Stimulated activated effector memory CD8-positive, alpha-beta T cell treated with anti-CD3 and anti-CD28 coated beads, Interleukin-12 subunit alpha, Interleukin-12 subunit beta, amount 100 ng/mL, for 72 hours (primary cell): ENCODE measurements at regions not wholly inside any gene's neighbourhood (a gene's known extent, or its start where the extent isn't known, plus 50 kb on each side); places are given as distances from the start of the nearest gene placed in this dataset.

Experiments used
- ATAC-seq: fragments of 150-1000 bp; cut with Tn5 transposase; 2 replicates; pipeline ENCODE4 v1.10.0; 2021
- DNase-seq, 2 donors: peaks; one replicate each; pipeline ENCODE4 v3.0.0; 2021 to 2022; ENCODE audit warnings: low spot score in 2 of 2
- H3K27ac Mint-ChIP-seq: one replicate; pipeline ENCODE4 v1.8.0; 2022; ENCODE audit warnings: mild to moderate bottlenecking, mixed read lengths
- H3K36me3 Mint-ChIP-seq: one replicate; pipeline ENCODE4 v1.8.0; 2022; ENCODE audit warnings: mild to moderate bottlenecking, mixed read lengths
- H3K4me1 Mint-ChIP-seq: one replicate; pipeline ENCODE4 v1.8.0; 2022; ENCODE audit warnings: mixed read lengths
- H3K4me3 Mint-ChIP-seq: one replicate; pipeline ENCODE4 v1.8.0; 2022; ENCODE audit warnings: mild to moderate bottlenecking, mixed read lengths
- H3K9me3 Mint-ChIP-seq: one replicate; pipeline ENCODE4 v1.8.0; 2022; ENCODE audit warnings: mixed read lengths

DNA sequence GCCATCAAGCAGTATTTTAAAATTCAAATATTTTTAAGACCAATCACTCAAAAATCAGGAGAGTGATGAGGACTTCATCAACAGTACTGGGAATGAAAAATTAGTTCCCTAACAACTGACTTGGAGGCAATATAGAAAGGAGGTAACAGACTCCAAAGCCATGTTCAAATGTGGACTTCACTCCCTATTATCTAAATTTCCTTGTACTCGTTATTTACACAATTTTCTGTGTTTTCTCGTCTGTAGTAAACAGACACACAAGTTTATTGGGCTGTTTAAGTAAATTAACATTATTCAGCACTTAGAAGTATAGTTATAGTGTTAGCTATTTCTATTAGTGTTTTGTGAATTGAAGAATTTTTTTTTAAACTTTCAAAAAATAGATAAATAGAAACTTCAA, 159.5 kb upstream of the FTMT start:
- ATAC-seq = no peak
- Mint-ChIP-seq H3K9me3 (peaks cover 13% of the 10 kb centered on the region), H3K4me1 (no peaks in the 10 kb centered on the region), H3K27ac (no peak overlapping the region), H3K36me3 (no peaks in the 10 kb centered on the region), H3K4me3 (no peak overlapping the region)
- no peak for DNase-seq

DNA sequence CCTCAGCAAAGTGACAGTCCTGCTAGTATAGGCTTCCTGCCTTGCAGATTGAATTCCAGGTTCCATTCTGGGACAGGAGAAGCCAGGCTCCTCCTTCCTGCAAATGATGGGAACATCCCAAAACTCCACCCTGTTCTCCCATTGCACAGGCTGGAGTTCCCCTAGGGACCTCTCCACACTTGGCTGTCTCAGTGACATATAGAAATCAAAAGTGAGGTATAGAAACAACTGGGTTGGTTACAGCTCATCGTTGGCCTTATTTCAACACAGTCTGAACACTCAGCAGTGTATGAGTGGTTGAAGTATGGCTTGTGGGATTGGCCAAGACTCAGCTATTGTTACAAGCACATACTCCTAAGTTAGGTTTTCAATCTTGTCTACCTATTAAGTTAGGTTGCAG, 157.8 kb upstream of the FTMT start:
- Mint-ChIP-seq H3K4me3 (no peak overlapping the region), H3K9me3 (peaks cover 6% of the 10 kb centered on the region), H3K36me3 (no peaks in the 10 kb centered on the region), H3K27ac (no peak overlapping the region), H3K4me1 (no peaks in the 10 kb centered on the region)
- ATAC-seq = no peak
- no peak for DNase-seq

DNA sequence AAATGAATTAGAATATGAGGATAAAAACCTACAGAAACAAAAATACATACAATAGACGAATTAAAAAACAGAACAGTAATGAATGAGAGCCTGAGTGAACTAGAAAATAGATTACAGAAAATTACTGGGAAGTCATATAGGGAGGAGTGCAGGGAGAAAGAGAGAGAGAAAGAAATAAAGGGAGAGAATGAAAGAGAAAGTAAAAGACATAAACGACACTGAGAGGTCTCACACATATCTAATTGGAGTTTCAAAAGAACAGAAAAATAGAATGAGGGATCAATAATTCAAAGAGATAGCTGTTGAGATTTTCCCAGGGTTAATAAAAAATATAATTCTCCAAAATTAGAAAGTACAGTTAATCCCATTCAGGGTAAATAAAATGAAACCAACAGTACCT, 156.4 kb upstream of the FTMT start:
- no peak overlapping the region for H3K27ac Mint-ChIP-seq
- H3K36me3 Mint-ChIP-seq = no peaks in the 10 kb centered on the region
- ATAC-seq (no peak), DNase-seq (no peak)
- no peaks in the 10 kb centered on the region for H3K4me1 Mint-ChIP-seq
- H3K4me3 Mint-ChIP-seq = no peak overlapping the region
- H3K9me3 Mint-ChIP-seq = peaks cover 4% of the 10 kb centered on the region

DNA sequence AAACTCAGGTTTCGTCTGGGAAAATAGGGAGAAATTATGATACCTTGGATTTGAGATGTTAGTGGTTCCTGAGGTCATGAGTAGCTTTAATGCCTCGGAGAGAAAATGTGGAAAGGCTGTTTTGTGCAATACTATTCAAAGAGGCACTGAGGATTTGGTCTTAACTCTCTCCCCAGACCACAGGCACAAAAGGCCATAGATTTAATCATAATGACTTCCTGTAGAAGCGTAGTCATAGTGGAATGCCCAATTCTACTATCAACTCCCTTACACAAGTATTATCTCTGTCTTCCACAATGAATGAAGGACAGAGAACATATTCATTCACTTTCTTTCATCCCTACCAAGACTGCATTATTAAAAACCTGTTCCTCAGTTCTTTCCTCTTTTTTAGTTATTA, 153.0 kb upstream of the FTMT start:
- H3K27ac Mint-ChIP-seq = no peak overlapping the region
- no peak overlapping the region for H3K4me3 Mint-ChIP-seq
- H3K36me3 Mint-ChIP-seq = no peaks in the 10 kb centered on the region
- H3K9me3 Mint-ChIP-seq = peaks cover 4% of the 10 kb centered on the region
- ATAC-seq (no peak), DNase-seq (no peak)
- no peaks in the 10 kb centered on the region for H3K4me1 Mint-ChIP-seq

DNA sequence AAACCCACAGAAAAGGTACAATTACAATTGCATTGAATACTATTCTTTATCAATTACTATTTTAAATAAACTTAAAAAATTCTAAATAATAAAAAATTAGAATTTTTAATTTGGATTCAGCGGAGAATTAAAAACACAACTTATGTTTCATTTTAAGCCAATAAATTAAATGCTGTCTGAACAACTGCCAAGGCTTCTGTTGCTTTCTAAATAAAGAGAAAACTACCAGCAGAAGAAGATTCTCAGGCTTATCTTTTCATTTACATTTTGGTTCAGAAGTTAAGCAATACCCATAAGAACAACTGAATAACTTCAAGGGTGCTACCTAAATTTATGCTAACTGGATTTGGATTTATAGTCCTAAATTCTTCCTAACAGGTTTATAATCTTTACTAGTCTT, 150.0 kb upstream of the FTMT start:
- no peaks in the 10 kb centered on the region for H3K36me3 Mint-ChIP-seq

DNA sequence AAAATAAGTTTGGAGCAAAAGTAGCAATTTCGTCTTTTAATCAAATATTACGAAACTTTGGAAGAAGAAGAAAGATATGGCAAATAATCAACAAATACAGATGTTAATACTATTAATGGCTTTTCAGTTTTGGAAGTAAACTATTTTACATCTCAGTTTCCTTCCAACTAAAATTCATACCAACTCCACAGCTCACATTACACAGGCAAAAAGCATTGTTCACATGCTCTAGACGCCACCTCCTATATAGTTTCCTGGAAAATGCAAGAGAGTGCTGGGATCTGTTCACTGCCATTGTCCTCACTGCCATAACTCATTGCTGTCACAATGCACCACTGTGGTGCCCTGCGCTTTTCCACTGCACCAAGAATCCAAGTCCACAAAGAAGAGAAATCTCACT, 149.0 kb upstream of the FTMT start:
- ATAC-seq = no peak
- H3K4me1 Mint-ChIP-seq = no peaks in the 10 kb centered on the region
- no peak overlapping the region for H3K4me3 Mint-ChIP-seq
- H3K9me3 Mint-ChIP-seq = peaks cover 10% of the 10 kb centered on the region
- H3K27ac Mint-ChIP-seq = no peak overlapping the region
- DNase-seq = no peak
- no peaks in the 10 kb centered on the region for H3K36me3 Mint-ChIP-seq

More for the DNA sequence above, 150.0 kb upstream of the FTMT start:
- Mint-ChIP-seq H3K4me1 (no peaks in the 10 kb centered on the region), H3K4me3 (no peak overlapping the region), H3K27ac (no peak overlapping the region), H3K9me3 (peaks cover 10% of the 10 kb centered on the region)
- ATAC-seq (no peak), DNase-seq (no peak)

DNA sequence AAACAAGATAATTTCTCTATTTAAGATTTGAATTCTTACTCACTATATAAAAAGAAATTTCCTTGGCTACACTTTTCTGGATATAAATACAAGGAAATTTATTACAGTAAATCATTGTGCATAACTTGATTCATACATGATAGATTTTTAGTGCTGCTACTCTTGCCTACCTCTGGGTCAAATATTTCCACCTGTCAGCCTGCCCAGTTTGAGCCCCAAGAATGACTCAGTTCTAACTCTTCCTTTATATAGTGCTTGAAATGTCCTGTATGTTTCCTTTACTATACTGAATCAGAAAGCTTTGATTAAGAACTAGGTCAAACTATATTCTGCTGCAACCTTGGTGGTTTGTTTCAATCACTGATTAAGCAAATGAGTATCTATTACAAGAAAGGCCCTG, 147.4 kb upstream of the FTMT start:
- H3K4me3 Mint-ChIP-seq = no peak overlapping the region
- ATAC-seq (no peak), DNase-seq (no peak)
- peaks cover 10% of the 10 kb centered on the region for H3K9me3 Mint-ChIP-seq
- no peak overlapping the region for H3K27ac Mint-ChIP-seq
- no peaks in the 10 kb centered on the region for H3K36me3 Mint-ChIP-seq
- no peaks in the 10 kb centered on the region for H3K4me1 Mint-ChIP-seq

DNA sequence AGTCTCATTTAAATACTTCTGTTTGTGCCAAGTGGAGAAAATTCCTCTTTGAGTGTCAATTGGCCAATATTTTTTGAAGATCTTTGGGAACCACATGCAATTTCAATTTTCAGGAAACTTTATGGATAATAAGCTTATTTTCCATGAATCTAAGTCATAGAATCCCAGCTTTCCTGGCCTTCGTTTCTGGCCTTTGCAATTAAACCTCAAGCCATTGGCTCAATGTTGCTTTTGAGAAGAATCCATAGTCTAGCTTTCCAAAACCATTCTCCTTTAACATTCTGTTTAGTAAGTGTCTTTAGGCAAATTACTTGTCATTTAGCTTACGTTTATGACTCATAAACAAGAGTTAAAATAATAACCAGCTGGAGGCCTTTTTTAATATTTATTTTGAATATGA, 145.0 kb upstream of the FTMT start:
- Mint-ChIP-seq H3K4me3 (no peak overlapping the region), H3K4me1 (no peaks in the 10 kb centered on the region)

DNA sequence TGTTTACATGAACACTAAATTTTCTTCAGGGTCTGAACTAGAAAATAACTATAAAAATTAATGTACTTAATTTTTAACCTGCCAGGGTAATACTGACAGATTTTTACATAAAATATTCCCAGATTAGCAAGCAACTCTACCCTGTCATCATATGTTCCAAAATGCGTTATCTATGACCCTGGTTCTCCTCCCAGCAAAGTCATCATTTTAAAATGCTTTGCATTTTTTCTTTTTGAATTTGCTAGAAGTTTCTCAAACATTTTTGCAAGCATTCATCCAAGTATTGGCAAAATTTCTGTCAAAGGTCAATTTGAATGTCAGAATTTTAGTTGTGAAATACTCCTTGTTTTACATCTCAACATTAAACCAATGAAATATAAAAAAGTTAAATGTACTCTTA, 144.5 kb upstream of the FTMT start:
- Mint-ChIP-seq H3K4me1 (no peaks in the 10 kb centered on the region), H3K36me3 (no peaks in the 10 kb centered on the region), H3K27ac (no peak overlapping the region), H3K4me3 (no peak overlapping the region), H3K9me3 (peaks cover 23% of the 10 kb centered on the region)
- no peak for DNase-seq
- ATAC-seq = no peak

More for the DNA sequence above, 145.0 kb upstream of the FTMT start:
- Mint-ChIP-seq H3K27ac (no peak overlapping the region), H3K9me3 (peaks cover 20% of the 10 kb centered on the region), H3K36me3 (no peaks in the 10 kb centered on the region)
- ATAC-seq (no peak), DNase-seq (no peak)

DNA sequence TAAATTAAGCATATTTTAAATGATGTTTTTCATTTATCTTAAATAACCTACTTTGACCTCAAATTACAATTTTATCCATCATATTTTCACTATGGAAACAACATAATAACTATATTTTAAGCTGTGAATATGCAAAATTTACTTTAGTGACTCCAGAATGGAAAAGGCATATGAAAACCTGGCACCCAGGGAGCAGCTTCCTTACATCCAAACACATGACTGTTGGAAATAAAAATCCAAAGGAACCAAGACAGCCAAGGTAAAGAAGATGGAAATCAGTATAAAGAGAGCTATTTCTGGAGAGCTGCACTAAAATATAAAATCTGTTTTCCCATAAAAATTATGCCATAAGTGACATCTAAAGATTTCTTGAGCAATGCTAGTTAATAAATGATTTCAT, 140.3 kb upstream of the FTMT start:
- Mint-ChIP-seq H3K4me3 (no peak overlapping the region), H3K36me3 (no peaks in the 10 kb centered on the region), H3K4me1 (no peaks in the 10 kb centered on the region), H3K27ac (no peak overlapping the region), H3K9me3 (peaks cover 14% of the 10 kb centered on the region)
- no peak for DNase-seq
- ATAC-seq = no peak

DNA sequence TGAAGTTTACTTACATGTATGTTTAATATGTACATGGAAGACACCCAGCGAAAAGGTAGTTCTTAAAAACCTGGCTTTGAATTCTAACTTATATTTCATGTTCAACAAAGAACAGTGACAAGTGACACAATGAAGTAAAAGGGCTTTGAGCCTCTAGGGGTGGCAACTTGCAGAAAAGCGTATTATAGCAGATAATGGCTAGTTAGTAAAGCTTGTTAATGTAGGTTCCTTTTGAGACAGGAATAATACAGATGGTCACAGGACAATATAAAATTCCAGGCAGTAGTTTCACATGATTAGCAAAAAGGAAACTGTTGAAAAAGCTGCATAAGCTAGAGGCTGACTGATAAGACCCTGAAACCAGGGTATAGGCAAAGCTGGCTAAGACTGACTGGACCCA, 132.4 kb upstream of the FTMT start:
- no peak for ATAC-seq
- Mint-ChIP-seq H3K36me3 (no peaks in the 10 kb centered on the region), H3K4me1 (no peaks in the 10 kb centered on the region), H3K4me3 (no peak overlapping the region), H3K9me3 (peaks cover 6% of the 10 kb centered on the region), H3K27ac (no peak overlapping the region)
- no peak for DNase-seq

DNA sequence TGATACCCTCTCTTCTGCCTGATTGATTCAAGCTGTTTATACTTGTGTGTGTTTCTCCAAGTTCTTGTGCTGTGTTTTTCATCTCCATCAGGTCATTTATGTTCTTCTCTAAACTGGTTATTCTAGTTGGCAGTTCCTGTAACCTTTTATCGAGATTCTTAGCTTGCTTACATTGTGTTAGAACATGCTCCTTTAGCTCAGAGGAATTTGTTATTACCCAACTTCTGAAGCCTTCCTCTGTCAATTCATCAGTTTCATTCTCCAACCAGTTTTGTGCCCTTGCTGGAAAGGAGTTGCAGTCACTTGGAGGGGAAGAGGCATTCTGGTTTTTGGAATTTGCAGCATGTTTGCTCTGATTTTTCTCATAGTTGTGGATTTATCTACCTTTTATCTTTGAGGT, 126.2 kb upstream of the FTMT start:
- DNase-seq = no peak
- Mint-ChIP-seq H3K9me3 (peaks cover 13% of the 10 kb centered on the region), H3K4me1 (no peaks in the 10 kb centered on the region), H3K36me3 (no peaks in the 10 kb centered on the region), H3K4me3 (no peak overlapping the region), H3K27ac (no peak overlapping the region)
- no peak for ATAC-seq

DNA sequence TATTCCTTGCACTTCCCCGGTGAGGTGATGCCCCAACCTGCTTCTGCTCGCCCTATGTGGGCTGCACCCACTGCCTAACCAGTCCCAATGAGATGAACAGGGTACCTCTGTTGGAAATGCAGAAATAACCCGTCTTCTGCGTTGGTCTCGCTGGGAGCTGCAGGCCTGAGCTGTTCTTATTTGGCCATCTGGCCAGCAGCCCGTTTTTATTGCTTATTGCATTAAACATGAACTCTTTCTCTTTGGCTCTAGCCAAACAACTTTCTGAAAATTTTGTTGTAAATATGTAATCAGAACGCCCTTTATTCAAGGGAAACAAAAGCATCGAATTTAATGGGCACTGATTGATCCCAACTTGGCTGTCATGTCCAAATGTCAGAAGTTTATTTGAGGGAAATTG, 124.7 kb upstream of the FTMT start:
- Mint-ChIP-seq H3K27ac (no peak overlapping the region), H3K4me1 (no peaks in the 10 kb centered on the region), H3K9me3 (peaks cover 13% of the 10 kb centered on the region), H3K36me3 (no peaks in the 10 kb centered on the region), H3K4me3 (no peak overlapping the region)
- no peak for ATAC-seq
- no peak for DNase-seq

DNA sequence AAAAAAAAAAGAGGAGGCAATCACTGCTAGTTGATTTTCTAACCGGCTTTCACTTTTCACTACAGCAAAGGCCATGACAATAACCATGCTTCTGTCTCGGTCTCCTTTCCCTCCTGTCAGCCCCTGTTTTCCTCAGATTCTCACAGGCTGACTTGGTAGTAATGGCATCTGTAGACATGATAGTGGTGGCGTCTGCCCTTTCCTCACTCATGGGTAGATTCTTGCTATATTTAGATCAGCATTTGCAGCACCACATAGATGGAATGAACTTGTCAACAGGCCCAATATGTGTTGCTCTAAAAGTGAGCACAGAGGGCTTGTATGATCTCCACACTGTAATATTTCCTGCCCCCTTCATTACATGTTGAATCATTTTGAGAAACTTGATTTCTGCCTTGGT, 120.3 kb upstream of the FTMT start:
- H3K4me3 Mint-ChIP-seq = no peak overlapping the region
- no peak overlapping the region for H3K27ac Mint-ChIP-seq
- H3K36me3 Mint-ChIP-seq = no peaks in the 10 kb centered on the region
- ATAC-seq = no peak
- H3K9me3 Mint-ChIP-seq = peaks cover 13% of the 10 kb centered on the region
- no peak for DNase-seq
- no peaks in the 10 kb centered on the region for H3K4me1 Mint-ChIP-seq

DNA sequence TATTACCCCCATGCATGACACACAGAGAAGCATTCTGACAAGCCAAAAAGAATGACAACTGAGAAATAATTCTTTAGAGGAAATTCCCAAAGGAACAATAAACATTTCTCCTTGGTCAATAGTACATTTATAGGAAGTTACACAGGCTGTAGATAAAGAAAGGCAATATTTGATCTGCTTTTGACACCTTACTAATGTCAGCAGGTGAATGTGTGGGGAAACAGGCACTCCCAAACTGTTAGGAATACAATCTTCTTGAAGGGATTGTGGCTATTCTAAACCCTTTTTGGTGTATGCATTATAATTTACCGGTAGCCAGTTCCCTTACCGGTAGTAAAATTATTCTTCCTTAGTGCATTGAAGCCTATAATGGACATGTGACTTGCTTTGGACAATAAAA, 116.1 kb upstream of the FTMT start:
- Mint-ChIP-seq H3K36me3 (no peaks in the 10 kb centered on the region), H3K4me1 (no peaks in the 10 kb centered on the region), H3K27ac (no peak overlapping the region), H3K4me3 (no peak overlapping the region), H3K9me3 (peaks cover 6% of the 10 kb centered on the region)
- ATAC-seq (no peak), DNase-seq (no peak)

DNA sequence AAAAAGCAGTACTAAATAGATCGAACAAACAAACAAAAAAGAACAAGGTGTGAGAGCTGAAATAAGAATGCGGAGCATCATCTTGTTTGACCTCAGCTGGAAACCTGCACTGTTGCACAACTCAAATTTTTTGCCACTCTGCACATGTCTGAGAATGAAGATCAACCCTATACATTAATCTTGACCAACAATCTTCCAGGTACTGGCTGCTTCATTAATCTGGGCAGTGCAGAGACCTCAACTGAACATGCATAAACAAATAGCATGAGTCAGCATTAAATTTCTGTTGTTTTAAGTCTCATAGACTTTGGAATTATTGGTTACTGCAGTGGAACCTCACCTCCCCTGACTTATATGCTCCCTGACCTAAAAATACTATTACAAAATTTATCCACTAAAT, 114.6 kb upstream of the FTMT start:
- H3K4me1 Mint-ChIP-seq = no peaks in the 10 kb centered on the region
- H3K27ac Mint-ChIP-seq = no peak overlapping the region
- no peak for DNase-seq
- no peak overlapping the region for H3K4me3 Mint-ChIP-seq
- peaks cover 7% of the 10 kb centered on the region for H3K9me3 Mint-ChIP-seq
- ATAC-seq = no peak
- H3K36me3 Mint-ChIP-seq = no peaks in the 10 kb centered on the region

DNA sequence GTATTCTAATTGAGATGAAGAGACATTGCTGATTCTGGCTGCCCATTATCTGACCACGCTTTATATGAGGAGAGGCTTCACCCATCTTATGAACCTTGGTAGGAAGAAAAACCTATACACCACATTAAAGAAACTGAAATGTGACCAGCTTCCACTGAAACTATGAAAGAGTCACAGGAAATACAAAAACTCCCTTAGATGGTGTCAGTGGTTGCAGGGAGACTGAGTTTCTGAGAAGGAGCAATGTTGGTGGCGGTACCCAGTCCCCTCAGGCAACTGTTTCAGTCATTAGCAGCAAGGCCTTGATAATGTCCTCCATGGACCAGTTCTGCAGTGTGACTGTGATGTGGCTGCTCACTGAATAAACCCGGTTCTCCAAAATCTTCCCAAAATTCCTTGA, 110.5 kb upstream of the FTMT start:
- Mint-ChIP-seq H3K36me3 (no peaks in the 10 kb centered on the region), H3K27ac (no peak overlapping the region), H3K4me1 (no peaks in the 10 kb centered on the region), H3K9me3 (peaks cover 10% of the 10 kb centered on the region), H3K4me3 (no peak overlapping the region)
- DNase-seq (no peak), ATAC-seq (no peak)
